Suprapubic skin (tissue), 4 donors: ENCODE measurements at regions not wholly inside any gene's neighbourhood (a gene's known extent, or its start where the extent isn't known, plus 50 kb on each side); places are given as distances from the start of the nearest gene placed in this dataset.

Source experiments
- DNase-seq, 2 donors: peaks; one replicate each; pipeline ENCODE4 v3.0.0-alpha.2; 2019; ENCODE audit warnings: low spot score in 2 of 2
- H3K27ac ChIP-seq: fragments of 200-600 bp; sonication (generic); one replicate; pipeline ENCODE4 v1.5.1; 2019
- H3K27me3 ChIP-seq: fragments of 200-600 bp; sonication (generic); one replicate; pipeline ENCODE4 v1.5.1; 2019
- H3K36me3 ChIP-seq: fragments of 200-600 bp; sonication (generic); one replicate; pipeline ENCODE4 v1.5.1; 2019
- H3K4me1 ChIP-seq: fragments of 200-600 bp; sonication (generic); one replicate; pipeline ENCODE4 v1.5.1; 2019
- H3K4me3 ChIP-seq: fragments of 200-600 bp; sonication (generic); one replicate; pipeline ENCODE4 v1.5.1; 2019; ENCODE audit warnings: mild to moderate bottlenecking
- H3K9me3 ChIP-seq: fragments of 200-600 bp; sonication (generic); one replicate; pipeline ENCODE4 v1.5.1; 2019
- EP300 ChIP-seq: sonication (generic); formaldehyde crosslinking; IDR thresholded peaks from one replicate; pipeline ENCODE4 v1.6.1; 2017; ENCODE audit warnings: antibody characterized with exemption
- POLR2A ChIP-seq, 2 donors: fragments of 450-650 bp; IDR thresholded peaks; one replicate each; pipeline ENCODE4 v1.6.1; 2017; ENCODE audit warnings: antibody characterized with exemption in 2 of 2, mild to moderate bottlenecking in 2 of 2, moderate library complexity in 2 of 2
- POLR2AphosphoS5 ChIP-seq, 3 donors: sonication (generic); formaldehyde crosslinking; IDR thresholded peaks; one replicate each; pipeline ENCODE4 v1.6.1; 2017; ENCODE audit warnings: antibody characterized with exemption in 3 of 3
- WGBS: methylation state at CpG from one replicate; pipeline ENCODE4 v1.1.5; 2018; 5-methylcytosine and 5-hydroxymethylcytosine counted together
- TF ChIP-seq, protein P1 (sequence below), 2 donors: fragments of 200-600 bp in 1 of 2; fragments of 450-650 bp in 1 of 2; sonication (generic) in 1 of 2; IDR thresholded peaks; one replicate each; pipeline ENCODE4 v1.5.1; 2016 to 2019; ENCODE audit warnings: antibody characterized with exemption in 2 of 2, mild to moderate bottlenecking in 1 of 2, moderate library complexity in 1 of 2

DNA sequence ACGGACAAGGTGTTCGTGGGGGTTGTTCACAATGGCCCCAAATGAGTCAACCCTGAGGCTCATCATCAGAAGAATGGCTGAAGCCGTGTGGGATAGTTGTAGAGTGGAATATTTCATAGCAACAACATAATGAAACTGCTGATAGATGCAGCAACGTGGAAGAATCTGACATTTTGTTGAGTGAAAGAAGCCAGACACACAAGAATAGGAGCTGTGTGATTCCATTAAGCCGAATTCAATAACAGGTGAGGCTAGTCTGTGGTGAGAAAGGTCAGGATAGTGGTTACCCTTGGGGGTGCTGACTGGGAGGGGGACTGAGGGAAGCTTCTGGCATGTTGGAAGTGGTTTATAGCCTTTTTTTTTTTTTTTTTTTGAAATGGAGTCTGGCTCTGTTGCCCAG, 144.0 kb downstream of the SMAD6 start:
- H3K4me1 ChIP-seq: peaks cover 28% of the 10 kb centered on the region
- no peak overlapping the region for H3K27ac ChIP-seq
- TF ChIP-seq, protein P1, sequence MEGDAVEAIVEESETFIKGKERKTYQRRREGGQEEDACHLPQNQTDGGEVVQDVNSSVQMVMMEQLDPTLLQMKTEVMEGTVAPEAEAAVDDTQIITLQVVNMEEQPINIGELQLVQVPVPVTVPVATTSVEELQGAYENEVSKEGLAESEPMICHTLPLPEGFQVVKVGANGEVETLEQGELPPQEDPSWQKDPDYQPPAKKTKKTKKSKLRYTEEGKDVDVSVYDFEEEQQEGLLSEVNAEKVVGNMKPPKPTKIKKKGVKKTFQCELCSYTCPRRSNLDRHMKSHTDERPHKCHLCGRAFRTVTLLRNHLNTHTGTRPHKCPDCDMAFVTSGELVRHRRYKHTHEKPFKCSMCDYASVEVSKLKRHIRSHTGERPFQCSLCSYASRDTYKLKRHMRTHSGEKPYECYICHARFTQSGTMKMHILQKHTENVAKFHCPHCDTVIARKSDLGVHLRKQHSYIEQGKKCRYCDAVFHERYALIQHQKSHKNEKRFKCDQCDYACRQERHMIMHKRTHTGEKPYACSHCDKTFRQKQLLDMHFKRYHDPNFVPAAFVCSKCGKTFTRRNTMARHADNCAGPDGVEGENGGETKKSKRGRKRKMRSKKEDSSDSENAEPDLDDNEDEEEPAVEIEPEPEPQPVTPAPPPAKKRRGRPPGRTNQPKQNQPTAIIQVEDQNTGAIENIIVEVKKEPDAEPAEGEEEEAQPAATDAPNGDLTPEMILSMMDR (IDR thresholded peaks at IDR 0.05): no peak
- TF ChIP-seq POLR2A (IDR thresholded peaks at IDR 0.05): no peak
- TF ChIP-seq POLR2AphosphoS5 (IDR thresholded peaks at IDR 0.05): no peak
- TF ChIP-seq EP300: no peak

DNA sequence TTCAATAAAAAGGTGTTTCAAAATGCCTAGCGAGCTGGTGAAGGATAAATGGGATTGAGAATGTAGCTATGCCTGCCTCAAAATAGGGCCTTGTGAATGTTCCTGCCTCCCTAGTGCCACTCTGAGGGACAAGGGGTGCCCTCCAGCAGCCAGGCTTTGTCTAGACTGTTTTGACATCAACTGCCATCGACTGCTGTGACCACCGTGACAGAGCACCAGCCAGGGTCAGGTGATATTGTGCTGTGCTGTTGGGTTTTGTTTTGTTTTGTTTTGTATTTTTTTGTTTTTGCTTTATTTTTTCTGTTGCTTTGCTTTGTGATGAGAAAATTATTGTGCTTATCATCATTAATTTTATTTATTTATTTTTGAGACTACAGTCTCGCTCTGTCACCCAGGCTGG, 144.8 kb downstream of the SMAD6 start:
- TF ChIP-seq, protein P1 (IDR thresholded peaks at IDR 0.05): no peak
- TF ChIP-seq EP300 (no peak), POLR2A (IDR thresholded peaks at IDR 0.05) (no peak)
- H3K4me1 ChIP-seq: peaks cover 26% of the 10 kb centered on the region
- no peaks in the 10 kb centered on the region for H3K36me3 ChIP-seq
- H3K4me3 ChIP-seq: no peak overlapping the region
- H3K9me3 ChIP-seq: no peaks in the 10 kb centered on the region
- WGBS: 94% methylated on average over 4 of the region's 4 CpGs
- DNase-seq: peak in 1 of 2 donors; percentile 21
- H3K27ac ChIP-seq: no peak overlapping the region
- no peaks in the 10 kb centered on the region for H3K27me3 ChIP-seq

More for the DNA sequence above, 144.0 kb downstream of the SMAD6 start:
- no peak overlapping the region for H3K4me3 ChIP-seq
- no peaks in the 10 kb centered on the region for H3K36me3 ChIP-seq
- H3K27me3 ChIP-seq: no peaks in the 10 kb centered on the region
- H3K9me3 ChIP-seq: no peaks in the 10 kb centered on the region
- 83% methylated on average over 5 of the region's 5 CpGs for WGBS
- no peak for DNase-seq

DNA sequence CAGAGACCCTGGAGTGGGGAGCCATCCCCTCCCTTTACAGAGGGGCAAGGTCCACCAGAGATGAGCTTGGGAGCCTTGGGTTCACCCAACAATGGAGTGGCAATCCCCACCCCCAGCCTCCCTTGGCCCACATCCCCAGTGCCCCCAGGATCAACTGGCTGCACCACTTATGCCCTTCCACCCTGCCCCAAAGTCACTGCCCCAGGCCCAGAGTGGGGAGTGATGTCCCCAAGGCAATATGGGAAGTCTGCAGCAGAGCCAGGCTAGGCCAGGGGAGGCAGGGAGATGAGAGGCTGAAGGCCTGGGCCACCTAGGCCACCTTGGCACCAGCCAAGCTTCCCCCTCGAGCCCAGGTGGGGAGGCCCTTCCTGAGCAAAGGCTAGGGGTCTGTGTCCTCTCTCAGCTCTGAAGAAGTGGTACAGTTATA, 145.5 kb downstream of the SMAD6 start:
- Histone ChIP-seq H3K9me3 (no peaks in the 10 kb centered on the region), H3K36me3 (no peaks in the 10 kb centered on the region), H3K4me3 (no peak overlapping the region), H3K4me1 (peaks cover 21% of the 10 kb centered on the region), H3K27me3 (no peaks in the 10 kb centered on the region), H3K27ac (no peak overlapping the region)
- peak in 1 of 2 donors; percentile 70 for DNase-seq
- 70% methylated on average over 1 of the region's 1 CpG for WGBS
- TF ChIP-seq POLR2AphosphoS5 (IDR thresholded peaks at IDR 0.05) (no peak), POLR2A (IDR thresholded peaks at IDR 0.05) (no peak), EP300 (no peak)
- TF ChIP-seq, protein P1 (IDR thresholded peaks at IDR 0.05): no peak

DNA sequence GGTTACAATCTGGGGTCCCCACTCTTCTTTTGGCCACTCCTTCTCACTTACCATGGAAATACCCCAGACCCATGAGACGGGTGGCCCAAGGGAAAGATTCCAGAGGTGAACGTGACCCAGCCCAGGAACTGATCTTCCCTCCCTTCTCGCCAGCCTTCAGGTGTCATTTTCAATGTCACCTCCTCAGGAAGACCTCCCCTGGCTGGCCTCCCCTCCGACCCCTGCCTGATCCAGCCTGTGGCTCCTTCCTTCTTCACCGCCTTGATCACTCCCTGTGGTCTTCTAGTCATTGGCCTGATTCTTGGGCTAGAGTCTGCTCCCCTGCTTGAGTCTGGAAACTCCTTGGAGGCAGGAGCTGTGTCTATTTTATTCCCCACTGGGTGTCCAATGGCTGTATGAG, 146.1 kb downstream of the SMAD6 start:
- Histone ChIP-seq H3K4me1 (peaks cover 17% of the 10 kb centered on the region), H3K4me3 (no peak overlapping the region), H3K27me3 (no peaks in the 10 kb centered on the region), H3K9me3 (no peaks in the 10 kb centered on the region), H3K36me3 (no peaks in the 10 kb centered on the region), H3K27ac (no peak overlapping the region)
- 97% methylated on average over 5 of the region's 5 CpGs for WGBS
- TF ChIP-seq, protein P1 (IDR thresholded peaks at IDR 0.05): no peak
- TF ChIP-seq POLR2AphosphoS5 (IDR thresholded peaks at IDR 0.05) (no peak), EP300 (no peak)
- DNase-seq: peak in 1 of 2 donors; percentile 44

DNA sequence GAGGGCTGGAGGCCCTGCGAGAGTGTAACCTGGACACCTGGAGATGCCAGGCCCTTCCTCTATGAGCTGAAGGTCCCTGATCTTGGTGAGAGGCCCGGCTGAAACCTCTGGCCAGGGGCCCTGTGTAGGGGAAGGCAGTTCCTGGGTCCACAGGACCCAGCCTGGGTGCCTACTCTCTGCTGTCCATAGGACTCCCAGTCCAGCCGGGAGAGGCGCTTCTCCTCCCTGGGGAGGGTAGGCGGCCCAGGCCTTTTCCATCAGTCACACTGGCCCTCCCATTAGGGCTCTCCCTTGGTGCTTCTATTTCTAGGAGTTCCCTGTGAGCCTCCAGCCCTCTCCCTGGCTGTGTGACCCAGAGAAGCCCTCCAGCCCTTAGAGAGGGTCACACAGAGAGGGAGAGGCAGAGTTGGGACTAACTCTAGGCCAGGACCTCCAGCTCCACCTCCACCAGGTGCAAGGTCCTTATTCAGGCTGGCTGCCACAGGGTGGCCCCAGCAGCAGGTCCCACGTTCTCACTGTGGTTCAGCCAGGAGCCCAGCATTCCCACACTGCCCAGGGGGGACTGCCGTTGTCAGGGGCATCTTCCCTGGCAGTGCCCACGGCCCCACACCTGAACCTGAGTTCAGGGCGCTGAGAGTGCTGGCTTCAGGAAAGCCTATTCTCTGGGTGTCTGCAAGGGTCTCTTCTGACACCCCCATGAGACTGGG, 146.8 kb downstream of the SMAD6 start:
- TF ChIP-seq EP300: no peak
- no peak for TF ChIP-seq POLR2A (IDR thresholded peaks at IDR 0.05)
- no peak for TF ChIP-seq POLR2AphosphoS5 (IDR thresholded peaks at IDR 0.05)
- TF ChIP-seq, protein P1 (IDR thresholded peaks at IDR 0.05): no peak
- no peaks in the 10 kb centered on the region for H3K27me3 ChIP-seq
- no peak overlapping the region for H3K27ac ChIP-seq
- H3K4me3 ChIP-seq: no peak overlapping the region
- peaks cover 14% of the 10 kb centered on the region for H3K4me1 ChIP-seq
- WGBS: 77% methylated on average over 6 of the region's 9 CpGs
- H3K36me3 ChIP-seq: no peaks in the 10 kb centered on the region
- H3K9me3 ChIP-seq: no peaks in the 10 kb centered on the region
- peak in 1 of 2 donors; percentile 63 for DNase-seq
